MCF 10A (cell line): ENCODE measurements at regions not wholly inside any gene's neighbourhood (a gene's known extent, or its start where the extent isn't known, plus 50 kb on each side); places are given as distances from the start of the nearest gene placed in this dataset.

Source experiments
- BruUV-seq: library from RNA; stranded (reverse); fragments of 400-500 nt; replicated peaks from 2 replicates; lab custom pipeline; 2021; lab: Mats Ljungman, UMichigan
- CTCF ChIA-PET: fragments of 300-600 bp; sonication (Branson Sonifier 250); formaldehyde crosslinking; extraction: SDS; loops from one replicate; lab custom pipeline; 2021; ENCODE audit warnings: antibody characterized with exemption, inconsistent platforms; lab: Yijun Ruan, JAX
- POLR2A ChIA-PET: fragments of 300-600, 350-650 bp; sonication (Branson Sonifier 250); formaldehyde crosslinking; extraction: SDS; loops from one replicate; lab custom pipeline; 2020; ENCODE audit warnings: antibody characterized with exemption, inconsistent platforms; lab: Yijun Ruan, JAX
- DNase-seq: peaks from one replicate; pipeline ENCODE4 v3.0.0-alpha.2; 2018; ENCODE audit not compliant: unreplicated experiment
- H3K27ac Mint-ChIP-seq: one replicate; pipeline ENCODE4 v1.8.0; 2022; ENCODE audit warnings: mild to moderate bottlenecking, low read depth, mixed read lengths; ENCODE audit not compliant: unreplicated experiment
- H3K27me3 Mint-ChIP-seq: one replicate; pipeline ENCODE4 v1.8.0; 2022; ENCODE audit warnings: mixed read lengths; ENCODE audit not compliant: insufficient read depth, unreplicated experiment
- H3K36me3 Mint-ChIP-seq: one replicate; pipeline ENCODE4 v1.8.0; 2022; ENCODE audit warnings: mild to moderate bottlenecking, moderate library complexity, mixed read lengths; ENCODE audit not compliant: insufficient read depth, unreplicated experiment
- H3K4me1 Mint-ChIP-seq: one replicate; pipeline ENCODE4 v1.8.0; 2022; ENCODE audit warnings: mixed read lengths; ENCODE audit not compliant: insufficient read depth, unreplicated experiment
- H3K4me3 Mint-ChIP-seq: one replicate; pipeline ENCODE4 v1.8.0; 2022; ENCODE audit warnings: mild to moderate bottlenecking, moderate library complexity, mixed read lengths; ENCODE audit not compliant: unreplicated experiment
- H3K9me3 Mint-ChIP-seq: one replicate; pipeline ENCODE4 v1.8.0; 2022; ENCODE audit warnings: mixed read lengths; ENCODE audit not compliant: unreplicated experiment
- intact Hi-C: fragments of 100-400 bp; cut with micrococcal nuclease; formaldehyde crosslinking; loops from 2 replicates; pipeline ENCODE4 v1.14.1; 2022
- TF ChIP-seq, protein P1 (sequence below): fragments of 200-600 bp; IDR thresholded peaks from one replicate; pipeline ENCODE4 v1.8.0; 2022; ENCODE audit warnings: antibody characterized with exemption, mild to moderate bottlenecking; ENCODE audit not compliant: unreplicated experiment

GRCh38 chr3:146655333-146655996, 50.3 kb upstream of the PLSCR5 start:
- no peak for DNase-seq
- H3K27me3 Mint-ChIP-seq, result peaks cover 100% of the 10 kb centered on the region
- intact Hi-C loops, result no loop called here
- CTCF ChIA-PET, result interaction anchor here (0.8 kb wide), 1 partner anchor 17 kb away, joined by 4 read pairs; no protein-coding TSS in a partner anchor
- POLR2A ChIA-PET, result no interaction called here
- no peak overlapping the region for H3K4me3 Mint-ChIP-seq
- BruUV-seq, result no TSS peak
- H3K9me3 Mint-ChIP-seq, result no peaks in the 10 kb centered on the region
- TF ChIP-seq, protein P1, sequence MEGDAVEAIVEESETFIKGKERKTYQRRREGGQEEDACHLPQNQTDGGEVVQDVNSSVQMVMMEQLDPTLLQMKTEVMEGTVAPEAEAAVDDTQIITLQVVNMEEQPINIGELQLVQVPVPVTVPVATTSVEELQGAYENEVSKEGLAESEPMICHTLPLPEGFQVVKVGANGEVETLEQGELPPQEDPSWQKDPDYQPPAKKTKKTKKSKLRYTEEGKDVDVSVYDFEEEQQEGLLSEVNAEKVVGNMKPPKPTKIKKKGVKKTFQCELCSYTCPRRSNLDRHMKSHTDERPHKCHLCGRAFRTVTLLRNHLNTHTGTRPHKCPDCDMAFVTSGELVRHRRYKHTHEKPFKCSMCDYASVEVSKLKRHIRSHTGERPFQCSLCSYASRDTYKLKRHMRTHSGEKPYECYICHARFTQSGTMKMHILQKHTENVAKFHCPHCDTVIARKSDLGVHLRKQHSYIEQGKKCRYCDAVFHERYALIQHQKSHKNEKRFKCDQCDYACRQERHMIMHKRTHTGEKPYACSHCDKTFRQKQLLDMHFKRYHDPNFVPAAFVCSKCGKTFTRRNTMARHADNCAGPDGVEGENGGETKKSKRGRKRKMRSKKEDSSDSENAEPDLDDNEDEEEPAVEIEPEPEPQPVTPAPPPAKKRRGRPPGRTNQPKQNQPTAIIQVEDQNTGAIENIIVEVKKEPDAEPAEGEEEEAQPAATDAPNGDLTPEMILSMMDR, result no peak
- H3K36me3 Mint-ChIP-seq, result no peaks in the 10 kb centered on the region
- H3K4me1 Mint-ChIP-seq, result no peaks in the 10 kb centered on the region
- H3K27ac Mint-ChIP-seq, result no peak overlapping the region
